Neural crest cell (in vitro differentiated cells): ENCODE measurements at regions not wholly inside any gene's neighbourhood (a gene's known extent, or its start where the extent isn't known, plus 50 kb on each side); places are given as distances from the start of the nearest gene placed in this dataset.

Experiments
- DNase-seq: peaks from one replicate; pipeline ENCODE4 v3.0.0; 2021; ENCODE audit warnings: low read depth, mixed read lengths, low spot score
- H3K27ac Mint-ChIP-seq: one replicate; pipeline ENCODE4 v1.8.0; 2021; ENCODE audit warnings: mild to moderate bottlenecking, mixed read lengths; ENCODE audit not compliant: unreplicated experiment
- H3K27me3 Mint-ChIP-seq: 2 replicates; pipeline ENCODE4 v1.8.0; 2021; ENCODE audit warnings: low read depth, mild to moderate bottlenecking, mixed read lengths
- H3K36me3 Mint-ChIP-seq: 2 replicates; pipeline ENCODE4 v1.8.0; 2021; ENCODE audit warnings: low read depth, mild to moderate bottlenecking, mixed read lengths
- H3K4me1 Mint-ChIP-seq: 2 replicates; pipeline ENCODE4 v1.8.0; 2021; ENCODE audit warnings: mixed read lengths
- H3K4me3 Mint-ChIP-seq: one replicate; pipeline ENCODE4 v1.8.0; 2021; ENCODE audit warnings: mild to moderate bottlenecking, mixed read lengths
- H3K9me3 Mint-ChIP-seq: 2 replicates; pipeline ENCODE4 v1.8.0; 2021; ENCODE audit warnings: mixed read lengths
- TF ChIP-seq, protein P1 (sequence below): fragments of 200-600 bp; sonication (generic); conservative IDR thresholded peaks from 2 replicates; pipeline ENCODE4 v1.5.0; 2021; ENCODE audit warnings: antibody characterized with exemption, mild to moderate bottlenecking

DNA sequence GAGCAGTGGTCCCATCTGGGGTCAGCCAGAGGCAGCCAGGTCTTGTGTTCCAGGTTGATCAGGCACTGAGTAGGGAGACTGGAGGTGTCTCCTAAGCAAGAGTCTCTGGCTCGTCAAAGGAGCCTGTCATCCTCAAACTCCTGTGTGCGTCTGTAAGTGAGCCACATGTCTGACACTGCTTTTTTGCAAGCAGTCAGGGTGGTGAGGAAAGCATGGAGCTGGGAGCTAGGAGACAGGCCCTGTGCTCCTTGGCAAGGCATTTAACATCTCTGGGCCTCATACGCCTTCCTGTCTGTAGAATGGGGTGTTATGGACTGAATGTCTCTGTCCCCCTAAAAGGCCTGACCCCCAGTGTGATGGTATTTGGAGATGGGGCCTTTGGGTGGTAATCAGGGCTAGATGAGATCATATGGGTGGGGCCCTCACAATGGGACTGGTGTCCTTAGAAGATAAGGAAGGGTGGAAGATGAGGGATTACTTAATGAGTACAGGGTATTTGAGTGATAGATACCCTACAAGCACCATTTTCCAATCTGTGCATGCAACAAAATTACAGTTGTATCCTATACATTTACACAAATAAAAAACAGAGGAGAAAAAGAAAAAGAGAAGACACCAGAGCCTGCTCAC lies 53.0 kb downstream of the ARL6IP4 start:
- TF ChIP-seq, protein P1, sequence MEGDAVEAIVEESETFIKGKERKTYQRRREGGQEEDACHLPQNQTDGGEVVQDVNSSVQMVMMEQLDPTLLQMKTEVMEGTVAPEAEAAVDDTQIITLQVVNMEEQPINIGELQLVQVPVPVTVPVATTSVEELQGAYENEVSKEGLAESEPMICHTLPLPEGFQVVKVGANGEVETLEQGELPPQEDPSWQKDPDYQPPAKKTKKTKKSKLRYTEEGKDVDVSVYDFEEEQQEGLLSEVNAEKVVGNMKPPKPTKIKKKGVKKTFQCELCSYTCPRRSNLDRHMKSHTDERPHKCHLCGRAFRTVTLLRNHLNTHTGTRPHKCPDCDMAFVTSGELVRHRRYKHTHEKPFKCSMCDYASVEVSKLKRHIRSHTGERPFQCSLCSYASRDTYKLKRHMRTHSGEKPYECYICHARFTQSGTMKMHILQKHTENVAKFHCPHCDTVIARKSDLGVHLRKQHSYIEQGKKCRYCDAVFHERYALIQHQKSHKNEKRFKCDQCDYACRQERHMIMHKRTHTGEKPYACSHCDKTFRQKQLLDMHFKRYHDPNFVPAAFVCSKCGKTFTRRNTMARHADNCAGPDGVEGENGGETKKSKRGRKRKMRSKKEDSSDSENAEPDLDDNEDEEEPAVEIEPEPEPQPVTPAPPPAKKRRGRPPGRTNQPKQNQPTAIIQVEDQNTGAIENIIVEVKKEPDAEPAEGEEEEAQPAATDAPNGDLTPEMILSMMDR = no peak
- Mint-ChIP-seq H3K36me3 (no peaks in the 10 kb centered on the region), H3K4me3 (no peak overlapping the region), H3K27me3 (no peaks in the 10 kb centered on the region), H3K9me3 (no peaks in the 10 kb centered on the region), H3K4me1 (no peaks in the 10 kb centered on the region), H3K27ac (no peak overlapping the region)
- DNase-seq = no peak

DNA sequence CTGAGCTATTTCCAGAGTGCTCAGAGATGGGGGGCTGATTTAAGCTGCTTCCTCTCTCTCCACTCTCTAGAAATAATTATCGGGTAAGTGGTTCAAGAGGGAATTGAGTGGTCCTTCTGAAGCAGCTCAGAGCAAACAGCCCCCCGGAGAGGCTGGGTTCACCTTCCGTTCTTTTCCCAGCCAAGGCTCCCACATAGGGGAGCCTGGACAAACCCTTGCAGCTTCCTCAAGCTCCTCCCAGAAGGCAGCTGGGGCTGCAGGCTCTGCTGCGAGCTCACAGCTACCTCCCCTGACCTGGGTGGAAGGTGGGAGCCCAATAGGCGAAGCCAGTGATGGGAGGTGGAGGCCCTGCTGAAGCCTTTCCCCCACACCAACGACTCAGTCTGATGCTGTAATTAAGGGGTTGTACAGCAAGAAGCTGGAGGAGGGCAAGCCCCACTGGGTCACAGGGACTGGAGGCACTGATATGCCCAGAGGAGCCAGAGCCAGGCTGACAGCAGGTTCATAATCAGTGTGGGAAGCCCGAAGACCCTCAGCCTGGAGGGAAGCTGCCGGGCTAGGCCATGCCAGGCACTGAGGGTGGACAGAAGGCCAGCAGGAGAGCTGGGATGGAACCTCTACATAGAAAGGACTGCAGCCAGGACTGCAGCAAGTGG lies 52.4 kb downstream of the ARL6IP4 start:
- no peak overlapping the region for H3K4me3 Mint-ChIP-seq
- H3K9me3 Mint-ChIP-seq = no peaks in the 10 kb centered on the region
- H3K36me3 Mint-ChIP-seq = no peaks in the 10 kb centered on the region
- no peaks in the 10 kb centered on the region for H3K27me3 Mint-ChIP-seq
- DNase-seq = no peak
- H3K27ac Mint-ChIP-seq = no peak overlapping the region
- TF ChIP-seq, protein P1 = no peak
- no peaks in the 10 kb centered on the region for H3K4me1 Mint-ChIP-seq
